Erythroblast (primary cell): ENCODE measurements at regions not wholly inside any gene's neighbourhood (a gene's known extent, or its start where the extent isn't known, plus 50 kb on each side); places are given as distances from the start of the nearest gene placed in this dataset.

Source experiments
- GATA1 ChIP-seq: IDR thresholded peaks from 2 replicates; pipeline ENCODE4 v1.6.1; 2011; ENCODE audit warnings: low read depth, mild to moderate bottlenecking, control low read depth, low read length, moderate library complexity
- POLR2A ChIP-seq: IDR thresholded peaks from 2 replicates; pipeline ENCODE4 v1.6.1; 2011; ENCODE audit warnings: mild to moderate bottlenecking, low read length

GRCh38 chr3:106282943-106283342, 414.1 kb upstream of the CBLB start:
- TF ChIP-seq POLR2A (no peak), GATA1 (no peak)
